ENCODE measurements at regions not wholly inside any gene's neighbourhood (a gene's known extent, or its start where the extent isn't known, plus 50 kb on each side); places are given as distances from the start of the nearest gene placed in this dataset.

- Mint-ChIP-seq H3K27ac (ENCODE audit: unreplicated experiment) (no peak overlapping the region), H3K4me1 (ENCODE audit: low read depth, unreplicated experiment) (peaks cover 7% of the 10 kb centered on the region), H3K4me3 (ENCODE audit: unreplicated experiment) (no peak overlapping the region), H3K9me3 (ENCODE audit: unreplicated experiment) (no peaks in the 10 kb centered on the region), H3K36me3 (ENCODE audit: insufficient read depth, unreplicated experiment) (no peaks in the 10 kb centered on the region), H3K27me3 (ENCODE audit: insufficient read depth, unreplicated experiment) (no peaks in the 10 kb centered on the region)
- DNase-seq = no peak
- BruUV-seq (replicated peaks) = no TSS peak
- Histone ChIP-seq H3K27me3 (replicated peaks; ENCODE audit: control insufficient read depth, insufficient read depth, low read length) (no peaks in the 10 kb centered on the region), H3K9me3 (no peaks in the 10 kb centered on the region), H3K4me1 (peaks cover 27% of the 10 kb centered on the region), H3K4me3 (ENCODE audit: low read depth, low read length) (no peak overlapping the region), H3K36me3 (ENCODE audit: control insufficient read depth, insufficient read depth, low read length) (no peaks in the 10 kb centered on the region)
- TF ChIP-seq CTCF (IDR thresholded peaks at IDR 0.05; ENCODE audit: insufficient read depth in 1 of 2, low read depth in 1 of 2, low read length in 1 of 2, severe bottlenecking in 1 of 2, unreplicated experiment in 1 of 2) = no peak
- CTCF ChIA-PET = no interaction called here
- intact Hi-C loops (cut with micrococcal nuclease; ENCODE audit: unreplicated experiment) = loop anchor here (10.0 kb wide), 1 partner anchor 206 kb away; no protein-coding TSS in a partner anchor
- POLR2A ChIA-PET = no interaction called here
Observed at GRCh38 chr12:89260841-89261637, 91.3 kb downstream of the DUSP6 start.

- H3K27ac Mint-ChIP-seq (ENCODE audit: unreplicated experiment) = no peak overlapping the region
- no peaks in the 10 kb centered on the region for H3K36me3 ChIP-seq (ENCODE audit: control insufficient read depth, insufficient read depth, low read length)
- CTCF ChIA-PET = no interaction called here
- intact Hi-C loops (cut with micrococcal nuclease; ENCODE audit: unreplicated experiment) = loop anchor here (10.0 kb wide), 1 partner anchor 205 kb away; no protein-coding TSS in a partner anchor
- H3K36me3 Mint-ChIP-seq (ENCODE audit: insufficient read depth, unreplicated experiment) = no peaks in the 10 kb centered on the region
- DNase-seq = no peak
- H3K9me3 Mint-ChIP-seq (ENCODE audit: unreplicated experiment) = no peaks in the 10 kb centered on the region
- no peak overlapping the region for H3K4me3 Mint-ChIP-seq (ENCODE audit: unreplicated experiment)
- no peak for TF ChIP-seq CTCF (IDR thresholded peaks at IDR 0.05; ENCODE audit: insufficient read depth in 1 of 2, low read depth in 1 of 2, low read length in 1 of 2, severe bottlenecking in 1 of 2, unreplicated experiment in 1 of 2)
- no peaks in the 10 kb centered on the region for H3K27me3 ChIP-seq (replicated peaks; ENCODE audit: control insufficient read depth, insufficient read depth, low read length)
- no TSS peak for BruUV-seq (replicated peaks)
- peaks cover 7% of the 10 kb centered on the region for H3K4me1 Mint-ChIP-seq (ENCODE audit: low read depth, unreplicated experiment)
- H3K9me3 ChIP-seq = no peaks in the 10 kb centered on the region
- POLR2A ChIA-PET = no interaction called here
- H3K4me1 ChIP-seq = peaks cover 27% of the 10 kb centered on the region
- H3K27me3 Mint-ChIP-seq (ENCODE audit: insufficient read depth, unreplicated experiment) = no peaks in the 10 kb centered on the region
- no peak overlapping the region for H3K4me3 ChIP-seq (ENCODE audit: low read depth, low read length)
Observed at GRCh38 chr12:89259821-89260220, 92.5 kb downstream of the DUSP6 start.

- no peak for DNase-seq
- H3K27me3 ChIP-seq (replicated peaks; ENCODE audit: control insufficient read depth, insufficient read depth, low read length) = no peaks in the 10 kb centered on the region; the same call in 1 of the 2 replicates
- POLR2A ChIA-PET = no interaction called here
- intact Hi-C loops (cut with micrococcal nuclease; ENCODE audit: unreplicated experiment) = no loop called here
- H3K9me3 Mint-ChIP-seq (ENCODE audit: unreplicated experiment) = no peaks in the 10 kb centered on the region
- H3K9me3 ChIP-seq = no peaks in the 10 kb centered on the region
- peaks cover 13% of the 10 kb centered on the region; the same call in 1 of the 2 replicates for H3K4me1 ChIP-seq
- no peak overlapping the region for H3K27ac Mint-ChIP-seq (ENCODE audit: unreplicated experiment)
- no peaks in the 10 kb centered on the region for H3K4me1 Mint-ChIP-seq (ENCODE audit: low read depth, unreplicated experiment)
- CTCF ChIA-PET = no interaction called here
- no TSS peak for BruUV-seq (replicated peaks)
- TF ChIP-seq CTCF (IDR thresholded peaks at IDR 0.05; ENCODE audit: insufficient read depth in 1 of 2, low read depth in 1 of 2, low read length in 1 of 2, severe bottlenecking in 1 of 2, unreplicated experiment in 1 of 2) = no peak
- no peaks in the 10 kb centered on the region for H3K27me3 Mint-ChIP-seq (ENCODE audit: insufficient read depth, unreplicated experiment)
- H3K36me3 ChIP-seq (ENCODE audit: control insufficient read depth, insufficient read depth, low read length) = no peaks in the 10 kb centered on the region
- no peak overlapping the region for H3K4me3 Mint-ChIP-seq (ENCODE audit: unreplicated experiment)
- H3K36me3 Mint-ChIP-seq (ENCODE audit: insufficient read depth, unreplicated experiment) = no peaks in the 10 kb centered on the region
- H3K4me3 ChIP-seq (ENCODE audit: low read depth, low read length) = no peak overlapping the region
Observed at GRCh38 chr12:89258240-89258969, 93.9 kb downstream of the DUSP6 start.

All from Caco-2 (cell line).